H9 (cell line): ENCODE measurements at regions not wholly inside any gene's neighbourhood (a gene's known extent, or its start where the extent isn't known, plus 50 kb on each side); places are given as distances from the start of the nearest gene placed in this dataset.

Experiments
- DNase-seq: peaks from one replicate; pipeline ENCODE4 v3.0.0-alpha.2; 2017
- H2AFZ ChIP-seq: one replicate; pipeline ENCODE4 v1.6.1; 2013; ENCODE audit warnings: mild to moderate bottlenecking, low read length, control low read depth, moderate library complexity
- H2AK5ac ChIP-seq: 2 replicates; pipeline ENCODE4 v1.6.1; 2013; ENCODE audit warnings: low read length, control low read depth, mixed read lengths; ENCODE audit not compliant: insufficient read length
- H2BK120ac ChIP-seq: one replicate; pipeline ENCODE4 v1.6.1; 2013; ENCODE audit warnings: low read depth, mild to moderate bottlenecking, low read length, control low read depth, inconsistent platforms; ENCODE audit not compliant: poor library complexity, severe bottlenecking
- H2BK12ac ChIP-seq: 2 replicates; pipeline ENCODE4 v1.6.1; 2013; ENCODE audit warnings: low read length, control low read depth, mixed read lengths, low read depth; ENCODE audit not compliant: insufficient read length
- H2BK15ac ChIP-seq: 2 replicates; pipeline ENCODE4 v1.6.1; 2013; ENCODE audit warnings: low read depth, low read length, control low read depth
- H2BK20ac ChIP-seq: one replicate; pipeline ENCODE4 v1.6.1; 2013; ENCODE audit warnings: low read depth, mild to moderate bottlenecking, low read length, control low read depth, inconsistent platforms; ENCODE audit not compliant: poor library complexity, severe bottlenecking
- H2BK5ac ChIP-seq: 2 replicates; pipeline ENCODE4 v1.6.1; 2013; ENCODE audit warnings: low read length, control low read depth, mixed read lengths; ENCODE audit not compliant: insufficient read length
- H3K14ac ChIP-seq: 2 replicates; pipeline ENCODE4 v1.6.1; 2013; ENCODE audit warnings: low read length, control low read depth; ENCODE audit not compliant: insufficient read depth
- H3K18ac ChIP-seq: 2 replicates; pipeline ENCODE4 v1.6.1; 2013; ENCODE audit warnings: low read depth, mild to moderate bottlenecking, mixed read lengths, low read length, control low read depth; ENCODE audit not compliant: insufficient read length
- H3K23ac ChIP-seq: 2 replicates; pipeline ENCODE4 v1.6.1; 2013; ENCODE audit warnings: low read length, control low read depth, mixed read lengths, low read depth; ENCODE audit not compliant: insufficient read length
- H3K23me2 ChIP-seq: 2 replicates; pipeline ENCODE4 v1.6.1; 2013; ENCODE audit warnings: low read depth, mild to moderate bottlenecking, mixed read lengths, low read length, control low read depth; ENCODE audit not compliant: insufficient read length, poor library complexity, severe bottlenecking
- H3K27ac ChIP-seq: 2 replicates; pipeline ENCODE4 v1.5.1; 2013; ENCODE audit warnings: low read length, control low read depth, mixed read lengths, low read depth; ENCODE audit not compliant: insufficient read length
- H3K27me3 ChIP-seq: 2 replicates; pipeline ENCODE4 v1.6.1; 2013; ENCODE audit warnings: low read length, control low read depth, inconsistent platforms; ENCODE audit not compliant: insufficient read depth
- H3K4ac ChIP-seq: 2 replicates; pipeline ENCODE4 v1.6.1; 2013; ENCODE audit warnings: low read depth, mild to moderate bottlenecking, control low read depth, inconsistent platforms, low read length, moderate library complexity
- H3K4me1 ChIP-seq: 2 replicates; pipeline ENCODE4 v1.6.1; 2013; ENCODE audit warnings: low read length, control low read depth, inconsistent platforms; ENCODE audit not compliant: insufficient read depth
- H3K4me2 ChIP-seq: 2 replicates; pipeline ENCODE4 v1.6.1; 2013; ENCODE audit warnings: low read length, control low read depth, mixed read lengths; ENCODE audit not compliant: insufficient read length, insufficient read depth
- H3K56ac ChIP-seq: 2 replicates; pipeline ENCODE4 v1.6.1; 2013; ENCODE audit warnings: low read depth, mild to moderate bottlenecking, mixed read lengths, low read length, control low read depth; ENCODE audit not compliant: insufficient read length
- H3K79me1 ChIP-seq: 2 replicates; pipeline ENCODE4 v1.6.1; 2013; ENCODE audit warnings: low read depth, mild to moderate bottlenecking, moderate library complexity, low read length, control low read depth, inconsistent platforms; ENCODE audit not compliant: insufficient read depth, poor library complexity, severe bottlenecking
- H3K79me2 ChIP-seq: 2 replicates; pipeline ENCODE4 v1.6.1; 2013; ENCODE audit warnings: low read length, control low read depth, inconsistent platforms; ENCODE audit not compliant: insufficient read depth
- H3K9ac ChIP-seq: 2 replicates; pipeline ENCODE4 v1.6.1; 2013; ENCODE audit warnings: low read length, control low read depth, mixed read lengths; ENCODE audit not compliant: insufficient read length; ENCODE audit errors: extremely low read depth
- H3K9me3 ChIP-seq: one replicate; pipeline ENCODE4 v1.6.1; 2013; ENCODE audit warnings: low read depth, low read length, inconsistent platforms; ENCODE audit not compliant: control insufficient read depth
- H3T11ph ChIP-seq: one replicate; pipeline ENCODE4 v1.6.1; 2013; ENCODE audit warnings: mild to moderate bottlenecking, low read length, control low read depth, inconsistent platforms
- H4K20me1 ChIP-seq: one replicate; pipeline ENCODE4 v1.6.1; 2013; ENCODE audit not compliant: control insufficient read depth, insufficient read length, insufficient read depth
- H4K5ac ChIP-seq: 2 replicates; pipeline ENCODE4 v1.6.1; 2013; ENCODE audit warnings: low read depth, mild to moderate bottlenecking, mixed read lengths, low read length, control low read depth; ENCODE audit not compliant: insufficient read length
- H4K8ac ChIP-seq: replicated peaks from 2 replicates; pipeline ENCODE4 v1.6.1; 2013; ENCODE audit warnings: low read length, control low read depth, mixed read lengths, low read depth; ENCODE audit not compliant: insufficient read length
- H4K91ac ChIP-seq: 2 replicates; pipeline ENCODE4 v1.6.1; 2013; ENCODE audit warnings: low read depth, mild to moderate bottlenecking, moderate library complexity, mixed read lengths, low read length, control low read depth; ENCODE audit not compliant: insufficient read length
- H3K27ac Mint-ChIP-seq, 3 experiments: 2 replicates in 2 of 3; 3 replicates in 1 of 3; pipeline ENCODE4 v1.8.0; 2020 to 2021; ENCODE audit warnings: mixed read lengths in 3 of 3, mild to moderate bottlenecking in 1 of 3, moderate library complexity in 1 of 3
- H3K27me3 Mint-ChIP-seq: 2 replicates; pipeline ENCODE4 v1.8.0; 2021; ENCODE audit warnings: low read depth, mild to moderate bottlenecking, moderate library complexity, mixed read lengths
- H3K36me3 Mint-ChIP-seq, 3 experiments: 2 replicates in 2 of 3; 3 replicates in 1 of 3; pipeline ENCODE4 v1.8.0; 2020 to 2021; ENCODE audit warnings: low read depth in 3 of 3, mixed read lengths in 3 of 3; ENCODE audit not compliant: insufficient read depth in 1 of 3
- H3K4me1 Mint-ChIP-seq, 2 experiments: 2 replicates each; pipeline ENCODE4 v1.8.0; 2020; ENCODE audit warnings: mixed read lengths in 2 of 2
- H3K4me3 Mint-ChIP-seq, 2 experiments: 2 replicates in 1 of 2; 3 replicates in 1 of 2; pipeline ENCODE4 v1.8.0; 2020 to 2021; ENCODE audit warnings: mild to moderate bottlenecking in 2 of 2, mixed read lengths in 2 of 2, moderate library complexity in 1 of 2
- H3K9me3 Mint-ChIP-seq, 2 experiments: 2 replicates in 1 of 2; 3 replicates in 1 of 2; pipeline ENCODE4 v1.8.0; 2020; ENCODE audit warnings: mild to moderate bottlenecking in 2 of 2, mixed read lengths in 2 of 2, moderate library complexity in 1 of 2
- WGBS: extraction: QIAGEN DNeasy Blood & Tissue Kit; methylation state at CpG from one replicate; pipeline ENCODE4 v1.1.7; 2013; ENCODE audit warnings: missing lambda C conversion rate, low lambda C conversion rate, mixed read lengths; ENCODE audit not compliant: insufficient read length; ENCODE audit errors: extremely low coverage; 5-methylcytosine and 5-hydroxymethylcytosine counted together
- TF ChIP-seq, protein P1 (sequence below): fragments of 200-600 bp; sonication (generic); conservative IDR thresholded peaks from 3 replicates; pipeline ENCODE4 v1.8.0; 2021; ENCODE audit warnings: antibody characterized with exemption, mild to moderate bottlenecking

DNA sequence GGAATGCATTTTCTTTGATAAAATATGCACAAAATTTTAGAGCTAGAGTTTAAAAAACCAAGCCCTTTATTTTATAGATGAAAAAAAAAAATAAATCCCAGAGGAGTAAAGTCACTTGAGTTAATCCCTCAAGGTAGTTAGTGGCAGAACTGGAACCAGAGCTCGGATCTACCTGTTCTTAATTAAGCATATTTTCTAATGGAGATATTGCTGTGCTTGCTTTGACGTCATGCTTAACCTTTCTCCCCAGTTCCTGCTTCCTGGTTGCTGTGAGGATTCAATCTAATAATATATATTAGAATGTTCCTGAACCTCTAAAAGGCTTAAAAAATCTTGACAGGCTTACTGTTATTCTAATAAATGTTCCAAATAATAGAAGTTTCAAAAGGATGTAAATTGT, 300.6 kb upstream of the KLF12 start:
- H4K5ac ChIP-seq, result no peak overlapping the region
- Mint-ChIP-seq H3K9me3 (no peaks in the 10 kb centered on the region), H3K4me3 (no peak overlapping the region), H3K27ac (no peak overlapping the region), H3K36me3 (no peaks in the 10 kb centered on the region), H3K4me1 (peaks cover 5 to 6% of the 10 kb centered on the region in 2 experiments; a peak in 3 of 4 replicates), H3K27me3 (no peaks in the 10 kb centered on the region)
- H2BK12ac ChIP-seq, result no peak overlapping the region
- H3K27ac ChIP-seq, result no peak overlapping the region
- no peaks in the 10 kb centered on the region for H3K79me2 ChIP-seq
- H4K91ac ChIP-seq, result no peak overlapping the region
- no peak overlapping the region for H3K9ac ChIP-seq
- no peaks in the 10 kb centered on the region for H3K4me1 ChIP-seq
- no CpG with 5 or more reads among the region's 2 CpGs for WGBS
- H4K20me1 ChIP-seq, result no peaks in the 10 kb centered on the region
- no peak for DNase-seq
- no peak overlapping the region for H3T11ph ChIP-seq
- no peak overlapping the region for H2BK5ac ChIP-seq
- no peak overlapping the region for H3K56ac ChIP-seq
- no peak overlapping the region for H3K18ac ChIP-seq
- no peak overlapping the region for H2BK120ac ChIP-seq
- TF ChIP-seq, protein P1, sequence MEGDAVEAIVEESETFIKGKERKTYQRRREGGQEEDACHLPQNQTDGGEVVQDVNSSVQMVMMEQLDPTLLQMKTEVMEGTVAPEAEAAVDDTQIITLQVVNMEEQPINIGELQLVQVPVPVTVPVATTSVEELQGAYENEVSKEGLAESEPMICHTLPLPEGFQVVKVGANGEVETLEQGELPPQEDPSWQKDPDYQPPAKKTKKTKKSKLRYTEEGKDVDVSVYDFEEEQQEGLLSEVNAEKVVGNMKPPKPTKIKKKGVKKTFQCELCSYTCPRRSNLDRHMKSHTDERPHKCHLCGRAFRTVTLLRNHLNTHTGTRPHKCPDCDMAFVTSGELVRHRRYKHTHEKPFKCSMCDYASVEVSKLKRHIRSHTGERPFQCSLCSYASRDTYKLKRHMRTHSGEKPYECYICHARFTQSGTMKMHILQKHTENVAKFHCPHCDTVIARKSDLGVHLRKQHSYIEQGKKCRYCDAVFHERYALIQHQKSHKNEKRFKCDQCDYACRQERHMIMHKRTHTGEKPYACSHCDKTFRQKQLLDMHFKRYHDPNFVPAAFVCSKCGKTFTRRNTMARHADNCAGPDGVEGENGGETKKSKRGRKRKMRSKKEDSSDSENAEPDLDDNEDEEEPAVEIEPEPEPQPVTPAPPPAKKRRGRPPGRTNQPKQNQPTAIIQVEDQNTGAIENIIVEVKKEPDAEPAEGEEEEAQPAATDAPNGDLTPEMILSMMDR, result no peak
- H2AFZ ChIP-seq, result no peak overlapping the region
- no peak overlapping the region for H2AK5ac ChIP-seq
- H4K8ac ChIP-seq, result no peak overlapping the region
- H2BK15ac ChIP-seq, result no peak overlapping the region
- no peak overlapping the region for H2BK20ac ChIP-seq
- H3K9me3 ChIP-seq, result no peaks in the 10 kb centered on the region
- no peaks in the 10 kb centered on the region for H3K27me3 ChIP-seq
- H3K23me2 ChIP-seq, result no peaks in the 10 kb centered on the region
- H3K79me1 ChIP-seq, result no peaks in the 10 kb centered on the region
- H3K4me2 ChIP-seq, result no peak overlapping the region
- no peak overlapping the region for H3K23ac ChIP-seq
- no peak overlapping the region for H3K4ac ChIP-seq
- H3K14ac ChIP-seq, result no peak overlapping the region
